A673 (cell line): ENCODE measurements at regions not wholly inside any gene's neighbourhood (a gene's known extent, or its start where the extent isn't known, plus 50 kb on each side); places are given as distances from the start of the nearest gene placed in this dataset.

ENCODE experiments used
- BruUV-seq: library from RNA; stranded (reverse); fragments of 400-500 nt; replicated peaks from 2 replicates; lab custom pipeline; 2021; lab: Mats Ljungman, UMichigan
- CTCF ChIA-PET: fragments of 300-600 bp; sonication (Branson Sonifier 250); formaldehyde crosslinking; loops from one replicate; lab custom pipeline; 2022; ENCODE audit warnings: antibody characterized with exemption; lab: Charles Lee
- POLR2A ChIA-PET: fragments of 300-600 bp; sonication (Branson Sonifier 250); formaldehyde crosslinking; loops from one replicate; lab custom pipeline; 2022; ENCODE audit warnings: antibody characterized with exemption; ENCODE audit not compliant: low non-redundant PET; lab: Charles Lee
- DNase-seq: peaks from one replicate; pipeline ENCODE4 v3.0.0-alpha.2; 2015; ENCODE audit warnings: low spot score
- H3K27ac ChIP-seq: fragments of 200-600 bp; sonication (generic); 2 replicates; pipeline ENCODE4 v1.5.1; 2016; ENCODE audit warnings: mixed run types, low read depth, mild to moderate bottlenecking, mixed read lengths, antibody characterized with exemption, low read length; ENCODE audit not compliant: poor library complexity, severe bottlenecking
- H3K27me3 ChIP-seq: fragments of 200-600 bp; sonication (generic); replicated peaks from 2 replicates; pipeline ENCODE4 v1.6.1; 2017; ENCODE audit warnings: mixed run types, low read depth, mild to moderate bottlenecking, mixed read lengths, antibody characterized with exemption, low read length; ENCODE audit not compliant: insufficient read depth, poor library complexity
- H3K36me3 ChIP-seq: fragments of 200-600 bp; sonication (generic); 2 replicates; pipeline ENCODE4 v1.6.1; 2016; ENCODE audit warnings: mixed run types, mild to moderate bottlenecking, mixed read lengths, antibody characterized with exemption, low read length; ENCODE audit not compliant: insufficient read depth, poor library complexity, severe bottlenecking
- H3K4me1 ChIP-seq: fragments of 200-600 bp; sonication (generic); 2 replicates; pipeline ENCODE4 v1.6.1; 2017; ENCODE audit warnings: mixed run types, mild to moderate bottlenecking, mixed read lengths, antibody characterized with exemption, low read length; ENCODE audit not compliant: insufficient read depth, poor library complexity, severe bottlenecking
- H3K4me3 ChIP-seq: fragments of 200-600 bp; sonication (generic); 2 replicates; pipeline ENCODE4 v1.5.1; 2016; ENCODE audit warnings: low read depth, mixed run types, mild to moderate bottlenecking, mixed read lengths, low read length; ENCODE audit not compliant: poor library complexity, severe bottlenecking
- H3K9me3 ChIP-seq: fragments of 200-600 bp; sonication (generic); 2 replicates; pipeline ENCODE4 v1.6.1; 2016; ENCODE audit warnings: mixed run types, low read depth, mild to moderate bottlenecking, mixed read lengths, antibody characterized with exemption, low read length; ENCODE audit not compliant: poor library complexity, severe bottlenecking
- EZH2 ChIP-seq: fragments of 200-600 bp; sonication (generic); IDR thresholded peaks from 2 replicates; pipeline ENCODE4 v1.6.1; 2017; ENCODE audit warnings: borderline replicate concordance, low read depth, mild to moderate bottlenecking, mixed read lengths, antibody characterized with exemption, low read length; ENCODE audit not compliant: poor library complexity, severe bottlenecking
- intact Hi-C: fragments of 100-400 bp; cut with micrococcal nuclease; formaldehyde crosslinking; loops from one replicate; pipeline ENCODE4 v1.10.0; 2022; ENCODE audit not compliant: unreplicated experiment
- TF ChIP-seq, protein P1 (sequence below): fragments of 300-800, 200-600 bp; sonication (generic); conservative IDR thresholded peaks from 2 replicates; pipeline ENCODE4 v1.5.1; 2017; ENCODE audit warnings: low read depth, mild to moderate bottlenecking, antibody characterized with exemption, low read length, moderate library complexity, mixed read lengths

DNA sequence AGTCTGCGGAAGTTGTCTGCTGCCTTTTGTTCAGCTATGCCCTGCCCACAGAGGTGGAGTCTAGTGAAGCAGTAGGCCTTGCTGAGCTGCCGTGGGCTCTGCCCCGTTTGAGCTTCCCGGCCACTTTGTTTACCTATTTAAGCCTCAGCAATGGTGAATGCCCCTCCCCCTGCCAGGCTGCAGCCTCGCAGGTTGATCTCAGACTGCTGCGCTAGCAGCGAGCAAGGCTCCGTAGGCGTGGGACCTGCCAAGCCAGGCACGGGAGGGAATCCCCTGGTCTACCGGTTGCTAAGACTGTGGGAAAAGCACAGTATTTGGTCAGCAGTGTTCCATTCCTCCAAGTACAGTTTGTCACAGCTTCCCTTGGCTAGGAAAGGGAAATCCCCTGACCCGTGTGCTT is 143.6 kb downstream of the DYRK2 start:
- intact Hi-C loops = no loop called here
- CTCF ChIA-PET = no interaction called here
- POLR2A ChIA-PET = no interaction called here
- Histone ChIP-seq H3K27ac (no peak overlapping the region), H3K36me3 (no peaks in the 10 kb centered on the region), H3K4me1 (no peaks in the 10 kb centered on the region), H3K9me3 (no peaks in the 10 kb centered on the region), H3K4me3 (no peak overlapping the region), H3K27me3 (peaks cover 12% of the 10 kb centered on the region)
- TF ChIP-seq EZH2 = no peak
- TF ChIP-seq, protein P1, sequence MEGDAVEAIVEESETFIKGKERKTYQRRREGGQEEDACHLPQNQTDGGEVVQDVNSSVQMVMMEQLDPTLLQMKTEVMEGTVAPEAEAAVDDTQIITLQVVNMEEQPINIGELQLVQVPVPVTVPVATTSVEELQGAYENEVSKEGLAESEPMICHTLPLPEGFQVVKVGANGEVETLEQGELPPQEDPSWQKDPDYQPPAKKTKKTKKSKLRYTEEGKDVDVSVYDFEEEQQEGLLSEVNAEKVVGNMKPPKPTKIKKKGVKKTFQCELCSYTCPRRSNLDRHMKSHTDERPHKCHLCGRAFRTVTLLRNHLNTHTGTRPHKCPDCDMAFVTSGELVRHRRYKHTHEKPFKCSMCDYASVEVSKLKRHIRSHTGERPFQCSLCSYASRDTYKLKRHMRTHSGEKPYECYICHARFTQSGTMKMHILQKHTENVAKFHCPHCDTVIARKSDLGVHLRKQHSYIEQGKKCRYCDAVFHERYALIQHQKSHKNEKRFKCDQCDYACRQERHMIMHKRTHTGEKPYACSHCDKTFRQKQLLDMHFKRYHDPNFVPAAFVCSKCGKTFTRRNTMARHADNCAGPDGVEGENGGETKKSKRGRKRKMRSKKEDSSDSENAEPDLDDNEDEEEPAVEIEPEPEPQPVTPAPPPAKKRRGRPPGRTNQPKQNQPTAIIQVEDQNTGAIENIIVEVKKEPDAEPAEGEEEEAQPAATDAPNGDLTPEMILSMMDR = no peak
- BruUV-seq = no TSS peak
- no peak for DNase-seq

GRCh38 chr12:67794161-67794560 is 145.6 kb downstream of the DYRK2 start:
- DNase-seq = no peak
- no peaks in the 10 kb centered on the region for H3K36me3 ChIP-seq
- no peak overlapping the region for H3K27ac ChIP-seq
- POLR2A ChIA-PET = no interaction called here
- H3K27me3 ChIP-seq = peaks cover 17% of the 10 kb centered on the region
- H3K9me3 ChIP-seq = no peaks in the 10 kb centered on the region
- no peaks in the 10 kb centered on the region for H3K4me1 ChIP-seq
- no peak overlapping the region for H3K4me3 ChIP-seq
- TF ChIP-seq, protein P1 = no peak
- no peak for TF ChIP-seq EZH2
- BruUV-seq = no TSS peak
- intact Hi-C loops = no loop called here
- CTCF ChIA-PET = no interaction called here

DNA sequence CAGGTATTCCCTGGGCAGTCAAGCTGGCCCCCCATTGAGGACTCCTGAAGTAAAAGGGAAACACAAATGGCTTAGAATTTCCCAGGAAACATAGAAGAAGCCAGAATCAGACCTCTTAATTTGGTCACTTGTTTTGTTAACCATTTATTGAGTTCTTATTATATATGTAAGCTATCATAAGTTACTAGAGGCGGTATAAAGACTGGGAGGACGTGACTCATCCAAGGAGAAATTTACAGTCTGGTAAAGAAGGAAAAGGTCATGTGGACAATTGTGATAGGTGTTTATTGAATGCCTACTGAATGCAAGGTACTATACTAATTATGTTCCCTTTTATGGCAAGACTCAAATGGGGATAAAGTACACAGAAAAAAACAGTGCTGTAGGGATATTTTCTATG is 146.7 kb downstream of the DYRK2 start:
- intact Hi-C loops = no loop called here
- Histone ChIP-seq H3K36me3 (no peaks in the 10 kb centered on the region), H3K27me3 (peaks cover 17% of the 10 kb centered on the region), H3K9me3 (no peaks in the 10 kb centered on the region), H3K27ac (no peak overlapping the region), H3K4me1 (no peaks in the 10 kb centered on the region), H3K4me3 (no peak overlapping the region)
- ChIA-PET POLR2A (no interaction called here), CTCF (no interaction called here)
- TF ChIP-seq EZH2 = no peak
- TF ChIP-seq, protein P1 = no peak
- BruUV-seq = no TSS peak
- DNase-seq = no peak
